Mesendoderm (in vitro differentiated cells): ENCODE measurements at regions not wholly inside any gene's neighbourhood (a gene's known extent, or its start where the extent isn't known, plus 50 kb on each side); places are given as distances from the start of the nearest gene placed in this dataset.

Experiments
- DNase-seq: peaks from one replicate; pipeline ENCODE4 v3.0.0; 2013
- H2AK5ac ChIP-seq: 2 replicates; pipeline ENCODE4 v1.6.1; 2013; ENCODE audit warnings: low read length, inconsistent platforms
- H2BK120ac ChIP-seq: 2 replicates; pipeline ENCODE4 v1.6.1; 2013; ENCODE audit warnings: low read depth, mild to moderate bottlenecking, low read length, moderate library complexity, mixed read lengths
- H2BK15ac ChIP-seq: replicated peaks from 2 replicates; pipeline ENCODE4 v1.6.1; 2013; ENCODE audit warnings: low read depth, mild to moderate bottlenecking, moderate library complexity
- H2BK5ac ChIP-seq: 2 replicates; pipeline ENCODE4 v1.6.1; 2013; ENCODE audit warnings: low read length, inconsistent platforms
- H3K18ac ChIP-seq: 2 replicates; pipeline ENCODE4 v1.6.1; 2013; ENCODE audit warnings: mild to moderate bottlenecking, low read length, mixed read lengths
- H3K23ac ChIP-seq: one replicate; pipeline ENCODE4 v1.6.1; 2013; ENCODE audit warnings: low read length
- H3K27ac ChIP-seq: 2 replicates; pipeline ENCODE4 v1.5.1; 2013; ENCODE audit warnings: low read depth, mild to moderate bottlenecking, inconsistent platforms, low read length, moderate library complexity
- H3K27me3 ChIP-seq: 2 replicates; pipeline ENCODE4 v1.6.1; 2013; ENCODE audit warnings: low read length, control low read depth, mild to moderate bottlenecking, inconsistent platforms; ENCODE audit not compliant: insufficient read depth, poor library complexity
- H3K36me3 ChIP-seq: 2 replicates; pipeline ENCODE4 v1.6.1; 2013; ENCODE audit warnings: low read length, inconsistent platforms; ENCODE audit not compliant: control insufficient read depth, insufficient read depth
- H3K4ac ChIP-seq: one replicate; pipeline ENCODE4 v1.6.1; 2013; ENCODE audit warnings: low read depth, mild to moderate bottlenecking, low read length, moderate library complexity
- H3K4me1 ChIP-seq: 2 replicates; pipeline ENCODE4 v1.6.1; 2013; ENCODE audit warnings: low read depth, low read length, inconsistent platforms; ENCODE audit not compliant: control insufficient read depth
- H3K4me2 ChIP-seq: 2 replicates; pipeline ENCODE4 v1.6.1; 2013; ENCODE audit warnings: low read length
- H3K4me3 ChIP-seq: 2 replicates; pipeline ENCODE4 v1.5.1; 2013; ENCODE audit warnings: mild to moderate bottlenecking, low read length
- H3K56ac ChIP-seq: one replicate; pipeline ENCODE4 v1.6.1; 2013; ENCODE audit warnings: low read length
- H3K79me1 ChIP-seq: 2 replicates; pipeline ENCODE4 v1.6.1; 2013; ENCODE audit warnings: low read length, inconsistent platforms
- H3K79me2 ChIP-seq: 2 replicates; pipeline ENCODE4 v1.6.1; 2013; ENCODE audit warnings: mild to moderate bottlenecking, low read length; ENCODE audit not compliant: control insufficient read depth, insufficient read depth
- H3K9ac ChIP-seq: 2 replicates; pipeline ENCODE4 v1.6.1; 2013; ENCODE audit warnings: low read length, inconsistent platforms
- H4K5ac ChIP-seq: one replicate; pipeline ENCODE4 v1.6.1; 2013; ENCODE audit warnings: low read length
- H4K8ac ChIP-seq: one replicate; pipeline ENCODE4 v1.6.1; 2013; ENCODE audit warnings: low read depth, mild to moderate bottlenecking, control low read depth, low read length, moderate library complexity
- WGBS: extraction: QIAGEN DNeasy Blood & Tissue Kit; methylation state at CpG from one replicate; pipeline ENCODE4 v1.1.7; 2013; ENCODE audit warnings: low lambda C conversion rate, missing lambda C conversion rate; ENCODE audit not compliant: insufficient coverage; ENCODE audit errors: extremely low coverage; 5-methylcytosine and 5-hydroxymethylcytosine counted together

GRCh38 chr4:23268072-23268771 lies 575.5 kb downstream of the GBA3 start:
- no peaks in the 10 kb centered on the region for H3K36me3 ChIP-seq

GRCh38 chr4:23266401-23266800 lies 573.7 kb downstream of the GBA3 start:
- H3K4me2 ChIP-seq, result no peak overlapping the region
- no peak overlapping the region for H2BK15ac ChIP-seq
- H3K9ac ChIP-seq, result no peak overlapping the region
- no peaks in the 10 kb centered on the region for H3K36me3 ChIP-seq
- DNase-seq, result peak; percentile 26
- no peaks in the 10 kb centered on the region for H3K27me3 ChIP-seq
- H3K4ac ChIP-seq, result no peak overlapping the region
- H3K18ac ChIP-seq, result no peak overlapping the region
- H2BK120ac ChIP-seq, result no peak overlapping the region
- H3K4me1 ChIP-seq, result no peaks in the 10 kb centered on the region
- H3K23ac ChIP-seq, result no peak overlapping the region
- H3K79me1 ChIP-seq, result no peaks in the 10 kb centered on the region
- no peak overlapping the region for H3K27ac ChIP-seq
- WGBS, result no CpG with 5 or more reads among the region's 3 CpGs
- H3K56ac ChIP-seq, result no peak overlapping the region
- H4K8ac ChIP-seq, result no peak overlapping the region
- H2BK5ac ChIP-seq, result no peak overlapping the region
- no peak overlapping the region for H2AK5ac ChIP-seq
- H4K5ac ChIP-seq, result no peak overlapping the region
- H3K4me3 ChIP-seq, result no peak overlapping the region
- no peaks in the 10 kb centered on the region for H3K79me2 ChIP-seq

More at GRCh38 chr4:23268072-23268771, 575.5 kb downstream of the GBA3 start:
- Histone ChIP-seq H3K56ac (no peak overlapping the region), H3K79me1 (no peaks in the 10 kb centered on the region), H2BK5ac (no peak overlapping the region), H4K8ac (no peak overlapping the region), H3K27me3 (no peaks in the 10 kb centered on the region), H3K4ac (no peak overlapping the region), H3K18ac (no peak overlapping the region), H3K79me2 (no peaks in the 10 kb centered on the region), H3K9ac (no peak overlapping the region), H2BK120ac (no peak overlapping the region), H3K4me3 (no peak overlapping the region), H2AK5ac (no peak overlapping the region), H4K5ac (no peak overlapping the region), H2BK15ac (no peak overlapping the region), H3K4me1 (no peaks in the 10 kb centered on the region), H3K27ac (no peak overlapping the region), H3K4me2 (no peak overlapping the region), H3K23ac (no peak overlapping the region)
- DNase-seq, result no peak
- WGBS, result no CpG with 5 or more reads among the region's 3 CpGs

GRCh38 chr4:23260511-23260910 lies 567.8 kb downstream of the GBA3 start:
- H4K5ac ChIP-seq, result no peak overlapping the region
- H3K4me2 ChIP-seq, result no peak overlapping the region
- H3K4ac ChIP-seq, result no peak overlapping the region
- H3K79me1 ChIP-seq, result no peaks in the 10 kb centered on the region
- H3K56ac ChIP-seq, result no peak overlapping the region
- H3K23ac ChIP-seq, result no peak overlapping the region
- no peaks in the 10 kb centered on the region for H3K36me3 ChIP-seq
- no peak overlapping the region for H3K27ac ChIP-seq
- WGBS, result no CpG with 5 or more reads among the region's 1 CpG
- no peak overlapping the region for H2BK120ac ChIP-seq
- no peaks in the 10 kb centered on the region for H3K4me1 ChIP-seq
- no peak overlapping the region for H3K18ac ChIP-seq
- H4K8ac ChIP-seq, result no peak overlapping the region
- H3K27me3 ChIP-seq, result no peaks in the 10 kb centered on the region
- no peak overlapping the region for H2AK5ac ChIP-seq
- H2BK5ac ChIP-seq, result no peak overlapping the region
- no peaks in the 10 kb centered on the region for H3K79me2 ChIP-seq
- H3K9ac ChIP-seq, result no peak overlapping the region
- DNase-seq, result no peak
- no peak overlapping the region for H3K4me3 ChIP-seq
- H2BK15ac ChIP-seq, result no peak overlapping the region

- Histone ChIP-seq H3K79me1 (no peaks in the 10 kb centered on the region), H3K27ac (no peak overlapping the region), H2BK120ac (no peak overlapping the region), H3K23ac (no peak overlapping the region), H4K8ac (no peak overlapping the region), H2BK5ac (no peak overlapping the region), H3K27me3 (no peaks in the 10 kb centered on the region), H3K9ac (no peak overlapping the region), H3K56ac (no peak overlapping the region), H3K4me3 (no peak overlapping the region), H3K18ac (no peak overlapping the region), H3K79me2 (no peaks in the 10 kb centered on the region), H3K4me2 (no peak overlapping the region), H3K4me1 (no peaks in the 10 kb centered on the region), H3K36me3 (no peaks in the 10 kb centered on the region), H2AK5ac (no peak overlapping the region), H4K5ac (no peak overlapping the region), H3K4ac (no peak overlapping the region), H2BK15ac (no peak overlapping the region)
- DNase-seq, result no peak
- no CpG with 5 or more reads among the region's 3 CpGs for WGBS
Observed at GRCh38 chr4:23245203-23245832, 552.6 kb downstream of the GBA3 start.

- no peaks in the 10 kb centered on the region for H3K27me3 ChIP-seq
- H3K4me1 ChIP-seq, result no peaks in the 10 kb centered on the region
- no peak overlapping the region for H4K5ac ChIP-seq
- H3K56ac ChIP-seq, result no peak overlapping the region
- no peak overlapping the region for H3K4me3 ChIP-seq
- no peak overlapping the region for H2BK120ac ChIP-seq
- no CpG with 5 or more reads among the region's 2 CpGs for WGBS
- no peak overlapping the region for H3K4ac ChIP-seq
- no peak overlapping the region for H3K23ac ChIP-seq
- no peak overlapping the region for H4K8ac ChIP-seq
- no peaks in the 10 kb centered on the region for H3K79me1 ChIP-seq
- no peak overlapping the region for H3K18ac ChIP-seq
- no peaks in the 10 kb centered on the region for H3K36me3 ChIP-seq
- H3K4me2 ChIP-seq, result no peak overlapping the region
- no peak overlapping the region for H2BK15ac ChIP-seq
- H2BK5ac ChIP-seq, result no peak overlapping the region
- H3K9ac ChIP-seq, result no peak overlapping the region
- H3K27ac ChIP-seq, result no peak overlapping the region
- DNase-seq, result no peak
- no peak overlapping the region for H2AK5ac ChIP-seq
- no peaks in the 10 kb centered on the region for H3K79me2 ChIP-seq
Observed at GRCh38 chr4:23242962-23243361, 550.2 kb downstream of the GBA3 start.
